Activated CD8-positive, alpha-beta T cell treated with anti-CD3 and anti-CD28 coated beads for 36 hours (primary cell): ENCODE measurements at regions not wholly inside any gene's neighbourhood (a gene's known extent, or its start where the extent isn't known, plus 50 kb on each side); places are given as distances from the start of the nearest gene placed in this dataset. TPM values are rescaled to one million over a fixed set of nuclear protein-coding genes. Genes with fewer than 3 reads are reported as not detected.
A peak's percentile ranks its signal among the peaks of the same experiment; 100 is the strongest.

Experiments
- ATAC-seq: fragments of 200-7000 bp; cut with Tn5 transposase; one replicate; pipeline ENCODE4 v1.10.0; 2021; ENCODE audit warnings: mild to moderate bottlenecking, moderate library complexity
- CTCF ChIA-PET: fragments of 350-600 bp; sonication (Branson Sonifier 250); formaldehyde crosslinking; loops from one replicate; lab custom pipeline; 2021; ENCODE audit warnings: antibody characterized with exemption; lab: Charles Lee
- POLR2A ChIA-PET: fragments of 350-600 bp; sonication (Branson Sonifier 250); formaldehyde crosslinking; loops from one replicate; lab custom pipeline; 2021; ENCODE audit warnings: antibody characterized with exemption; lab: Charles Lee
- DNase-seq: peaks from one replicate; pipeline ENCODE4 v3.0.0-alpha.2; 2020
- H3K27ac Mint-ChIP-seq: one replicate; pipeline ENCODE4 v1.8.0; 2021; ENCODE audit warnings: mild to moderate bottlenecking, mixed read lengths
- H3K27me3 Mint-ChIP-seq: one replicate; pipeline ENCODE4 v1.8.0; 2021; ENCODE audit warnings: mixed read lengths
- H3K36me3 Mint-ChIP-seq: one replicate; pipeline ENCODE4 v1.8.0; 2021; ENCODE audit warnings: low read depth, mixed read lengths
- H3K4me1 Mint-ChIP-seq: one replicate; pipeline ENCODE4 v1.8.0; 2021; ENCODE audit warnings: low read depth, mixed read lengths
- H3K4me3 Mint-ChIP-seq: one replicate; pipeline ENCODE4 v1.8.0; 2021; ENCODE audit warnings: mild to moderate bottlenecking, moderate library complexity, mixed read lengths
- H3K9me3 Mint-ChIP-seq: one replicate; pipeline ENCODE4 v1.8.0; 2021; ENCODE audit warnings: mixed read lengths
- CTCF ChIP-seq: fragments of 200-600 bp; IDR thresholded peaks from one replicate; pipeline ENCODE4 v1.8.0; 2022; ENCODE audit warnings: antibody characterized with exemption, mild to moderate bottlenecking
- intact Hi-C: fragments of 100-400 bp; cut with micrococcal nuclease; formaldehyde crosslinking; loops from one replicate; pipeline ENCODE4 v1.10.0; 2022
- microRNA-seq: library from miRNA; unstranded; fragments of <30 nt; microRNA quantifications from one replicate; pipeline ENCODE4 v1.2.0, GENCODE V29; 2022; ENCODE audit warnings: borderline microRNAs expressed, borderline replicate concordance

- H3K36me3 Mint-ChIP-seq, result no peaks in the 10 kb centered on the region
- ATAC-seq (no peak), DNase-seq (no peak)
- TF ChIP-seq CTCF, result no peak
- peaks cover 9% of the 10 kb centered on the region for H3K27me3 Mint-ChIP-seq
- ChIA-PET CTCF (no interaction called here), POLR2A (no interaction called here)
- no peaks in the 10 kb centered on the region for H3K9me3 Mint-ChIP-seq
- intact Hi-C loops, result no loop called here
- H3K4me1 Mint-ChIP-seq, result no peaks in the 10 kb centered on the region
- H3K27ac Mint-ChIP-seq, result no peak overlapping the region
- no peak overlapping the region for H3K4me3 Mint-ChIP-seq
Measured at GRCh38 chr3:118833075-118833474, 201.6 kb downstream of the IGSF11 start.

GRCh38 chr3:118838871-118839270 is 195.8 kb downstream of the IGSF11 start:
- Mint-ChIP-seq H3K27ac (no peak overlapping the region), H3K27me3 (peaks cover 8% of the 10 kb centered on the region), H3K4me3 (no peak overlapping the region), H3K4me1 (no peaks in the 10 kb centered on the region), H3K36me3 (peaks cover 7% of the 10 kb centered on the region), H3K9me3 (peaks cover 28% of the 10 kb centered on the region)
- ATAC-seq (no peak), DNase-seq (no peak)
- intact Hi-C loops, result no loop called here
- ChIA-PET POLR2A (no interaction called here), CTCF (no interaction called here)
- no peak for TF ChIP-seq CTCF

GRCh38 chr3:118842147-118842863 is 192.3 kb downstream of the IGSF11 start:
- CTCF ChIA-PET, result no interaction called here
- Mint-ChIP-seq H3K9me3 (peaks cover 28% of the 10 kb centered on the region), H3K27me3 (no peaks in the 10 kb centered on the region), H3K36me3 (peaks cover 7% of the 10 kb centered on the region), H3K4me1 (no peaks in the 10 kb centered on the region), H3K27ac (no peak overlapping the region), H3K4me3 (no peak overlapping the region)
- intact Hi-C loops, result no loop called here
- ATAC-seq, result no peak
- POLR2A ChIA-PET, result no interaction called here
- DNase-seq, result peak; percentile 31
- no peak for TF ChIP-seq CTCF

- TF ChIP-seq CTCF, result no peak
- peaks cover 3% of the 10 kb centered on the region for H3K36me3 Mint-ChIP-seq
- ATAC-seq (no peak), DNase-seq (no peak)
- H3K4me1 Mint-ChIP-seq, result no peaks in the 10 kb centered on the region
- H3K27ac Mint-ChIP-seq, result no peak overlapping the region
- ChIA-PET CTCF (no interaction called here), POLR2A (no interaction called here)
- no peaks in the 10 kb centered on the region for H3K27me3 Mint-ChIP-seq
- H3K4me3 Mint-ChIP-seq, result no peak overlapping the region
- peaks cover 19% of the 10 kb centered on the region for H3K9me3 Mint-ChIP-seq
- intact Hi-C loops, result no loop called here
Measured at GRCh38 chr3:118846176-118846575, 188.5 kb downstream of the IGSF11 start.

Small RNAs in the stretch of these regions (microRNA-seq; reads per million reads assigned to microRNA genes)
- not detected for gene MIR4447
